Left lobe of liver (tissue), 2 donors: ENCODE measurements at regions not wholly inside any gene's neighbourhood (a gene's known extent, or its start where the extent isn't known, plus 50 kb on each side); places are given as distances from the start of the nearest gene placed in this dataset.

Experiments used
- ATAC-seq: fragments of 200-7000 bp; cut with Tn5 transposase; one replicate; pipeline ENCODE4 v1.9.1; 2020; ENCODE audit warnings: mild to moderate bottlenecking, moderate library complexity
- DNase-seq: peaks from one replicate; pipeline ENCODE4 v3.0.0-alpha.2; 2020; ENCODE audit warnings: low spot score
- donor health status: DM: no; HTN: no; CAD: no; lungs with moderate emphysema.
- donor health status: DM: no; HTN: yes; CAD: no.

DNA sequence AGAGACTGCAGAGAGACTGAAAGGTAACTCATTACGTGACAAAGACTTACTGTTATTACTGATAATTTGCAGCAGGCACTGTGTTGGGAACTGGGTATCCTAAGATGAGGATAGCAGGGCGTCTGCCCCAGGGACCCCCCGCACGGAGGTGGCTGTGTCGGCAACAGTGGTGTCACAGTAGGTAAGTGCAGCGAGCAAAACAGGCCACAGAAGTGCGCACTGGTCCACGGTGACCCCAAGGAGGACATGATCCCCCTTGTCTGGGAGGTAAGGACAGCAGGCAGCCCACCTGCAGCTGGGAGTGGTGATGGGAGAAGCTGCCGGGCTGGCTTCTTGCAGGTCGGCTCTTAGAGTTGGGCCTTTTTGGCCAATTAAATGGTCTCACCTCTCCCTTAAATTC is 82.9 kb downstream of the FAM43A start:
- no peak for DNase-seq
- ATAC-seq = no peak

DNA sequence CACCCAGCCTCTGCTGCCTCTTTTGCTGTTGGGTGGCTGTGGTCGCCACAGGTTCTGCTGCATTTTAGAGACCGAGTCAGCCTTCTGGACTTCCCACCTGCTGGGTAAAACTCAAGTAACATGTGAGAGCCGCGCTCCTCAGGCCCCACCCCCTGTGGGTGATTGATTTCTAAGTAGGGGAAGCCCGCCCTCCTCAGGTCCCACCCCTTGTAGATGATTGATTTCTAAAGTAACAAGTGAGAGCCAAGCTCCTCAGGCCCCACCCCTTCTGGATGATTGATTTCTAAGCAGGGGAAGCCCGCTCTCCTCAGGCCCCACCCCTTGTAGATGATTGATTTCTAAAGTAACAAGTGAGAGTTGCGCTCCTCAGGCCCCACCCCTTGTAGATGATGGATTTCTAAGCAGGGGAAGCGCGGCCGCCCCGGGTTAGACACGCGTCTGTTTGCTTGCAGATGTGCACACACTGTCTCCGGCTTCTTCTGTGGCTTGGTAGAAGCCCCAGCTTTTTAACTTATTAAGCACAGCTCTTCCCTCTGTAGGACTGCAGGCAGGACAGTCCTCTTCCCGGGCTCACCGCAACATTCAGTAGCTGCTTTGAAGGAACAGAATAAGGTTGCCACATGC is 83.4 kb downstream of the FAM43A start:
- ATAC-seq = peak; percentile 94
- DNase-seq = peak; percentile 82

DNA sequence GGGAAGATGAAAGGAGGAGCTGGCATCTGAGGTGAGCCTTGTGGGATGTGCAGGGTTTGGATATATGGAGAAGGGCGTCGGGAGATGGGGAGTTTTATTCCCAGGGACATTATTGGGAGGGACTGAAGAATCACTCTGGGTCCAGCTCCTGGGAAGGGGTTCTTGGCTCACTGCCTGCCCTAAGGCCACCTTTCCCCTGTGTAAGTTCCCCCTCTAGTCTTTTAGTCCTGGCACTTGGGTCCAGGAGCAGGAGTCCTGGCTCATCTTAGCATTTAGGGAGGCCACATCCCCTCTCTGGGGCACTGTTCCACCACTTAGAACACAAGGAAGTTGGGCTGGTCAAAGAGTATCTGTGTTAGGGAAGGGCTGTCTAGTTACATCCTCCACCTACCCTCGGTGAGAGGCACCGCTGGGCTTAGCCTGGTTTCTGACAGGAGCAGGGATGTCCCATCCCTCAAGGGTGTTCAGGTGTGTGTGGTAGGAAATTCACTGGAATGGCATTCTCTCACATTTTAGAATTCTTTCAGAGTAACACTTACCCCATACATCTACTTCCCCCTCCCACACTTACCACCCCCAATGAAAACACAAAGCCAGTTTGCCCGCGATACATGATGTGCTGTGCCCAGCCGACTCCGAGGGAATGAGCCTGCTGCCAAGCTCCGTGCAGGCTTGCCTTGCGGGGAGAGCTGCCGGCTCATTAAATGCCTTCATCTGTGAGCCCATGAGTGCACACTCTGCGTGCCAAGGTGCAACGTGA is 86.7 kb downstream of the FAM43A start:
- ATAC-seq (no peak), DNase-seq (no peak)

DNA sequence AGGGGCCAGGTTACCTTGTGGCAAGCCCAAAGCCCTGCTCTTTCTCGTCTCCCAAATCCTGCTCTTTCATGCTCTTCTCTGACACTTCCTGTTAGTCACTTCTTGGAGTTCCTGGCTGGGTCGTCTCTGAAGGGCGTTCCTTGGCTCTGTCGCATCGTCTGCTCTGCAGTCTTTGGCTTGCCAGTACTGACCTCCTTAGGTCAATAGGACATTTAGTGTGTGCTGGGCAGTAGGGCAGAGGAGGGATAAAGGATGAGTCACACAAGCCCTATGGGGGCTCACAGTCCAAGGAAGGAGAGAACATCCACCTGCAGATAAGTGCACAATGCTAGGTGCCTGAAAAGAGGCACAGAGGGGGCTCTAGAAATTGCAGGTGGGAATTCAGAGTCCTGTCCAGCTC is 87.5 kb downstream of the FAM43A start:
- DNase-seq (no peak), ATAC-seq (no peak)

DNA sequence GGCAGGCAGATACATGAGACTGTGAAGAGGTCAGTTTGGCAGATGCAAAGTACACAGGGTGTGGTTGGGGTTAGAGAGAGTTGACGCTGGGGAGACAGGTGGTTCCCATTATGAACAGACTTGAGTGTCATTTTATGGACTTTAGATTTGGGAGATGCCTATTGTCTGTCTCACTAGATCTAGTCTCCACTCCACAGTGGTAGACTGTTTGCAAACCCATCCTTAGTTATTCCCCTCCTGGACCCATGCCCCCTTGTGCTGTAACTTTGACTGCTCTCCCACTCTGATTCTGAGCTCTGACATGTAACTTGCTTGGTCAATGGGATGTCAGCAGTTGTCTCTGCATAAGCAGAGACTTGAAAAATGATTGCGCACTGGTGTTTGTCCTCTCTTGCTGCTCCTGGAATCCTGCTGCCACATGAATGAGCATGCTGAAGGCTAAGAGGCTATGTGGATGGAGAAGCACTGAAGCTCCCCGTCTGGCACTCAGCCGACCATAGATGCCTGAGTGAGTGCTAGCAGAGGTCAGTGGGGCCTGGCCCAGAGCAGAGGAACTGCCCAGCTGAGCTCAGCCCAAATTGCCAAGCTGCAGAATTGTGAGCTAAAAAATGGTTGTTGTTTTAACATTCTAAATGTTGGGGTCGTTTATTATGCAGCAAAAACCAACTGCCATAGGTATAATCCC is 88.2 kb downstream of the FAM43A start:
- DNase-seq = no peak

DNA sequence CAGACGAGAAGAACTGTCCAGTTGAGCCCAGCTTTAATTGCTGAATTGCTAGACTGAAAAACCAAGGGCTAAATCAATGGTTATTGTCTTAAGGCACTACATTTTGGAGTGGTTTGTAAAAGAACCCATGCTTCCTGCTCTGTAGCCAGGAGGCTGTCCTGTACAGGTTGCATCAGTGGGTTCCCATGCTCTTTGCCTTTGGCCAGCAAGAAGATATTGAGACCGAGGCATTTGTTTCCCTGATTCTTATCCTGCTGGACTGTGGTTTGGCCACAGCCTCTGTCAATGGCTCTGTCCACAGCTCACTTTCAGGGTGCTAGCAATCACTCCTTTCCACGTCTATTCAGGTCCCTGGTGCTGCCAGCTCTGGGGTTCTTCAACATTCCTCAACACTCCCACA is 89.6 kb downstream of the FAM43A start:
- DNase-seq = peak; percentile 16
- no peak for ATAC-seq

More for the DNA sequence above, 88.2 kb downstream of the FAM43A start:
- no peak for ATAC-seq

DNA sequence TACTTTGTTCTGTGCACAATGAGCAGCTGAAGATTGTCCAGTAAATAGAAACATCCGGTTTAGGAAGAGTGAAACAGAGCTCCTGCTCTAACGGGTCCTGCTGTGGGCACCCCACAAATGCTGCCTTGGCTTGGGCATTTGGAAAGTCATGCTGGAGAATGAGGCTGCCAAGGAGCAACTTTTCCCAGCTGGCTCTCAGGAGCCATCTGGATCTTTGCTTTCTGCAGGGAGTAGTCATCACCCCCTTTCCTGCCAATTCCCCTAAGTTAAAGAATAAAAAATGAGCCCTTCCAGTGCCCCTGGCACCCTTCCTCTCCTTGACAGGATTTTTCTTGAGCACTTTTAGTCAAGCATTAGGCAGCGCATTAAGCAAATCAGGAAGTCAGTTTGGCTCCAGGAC is 90.0 kb downstream of the FAM43A start:
- no peak for DNase-seq
- no peak for ATAC-seq

DNA sequence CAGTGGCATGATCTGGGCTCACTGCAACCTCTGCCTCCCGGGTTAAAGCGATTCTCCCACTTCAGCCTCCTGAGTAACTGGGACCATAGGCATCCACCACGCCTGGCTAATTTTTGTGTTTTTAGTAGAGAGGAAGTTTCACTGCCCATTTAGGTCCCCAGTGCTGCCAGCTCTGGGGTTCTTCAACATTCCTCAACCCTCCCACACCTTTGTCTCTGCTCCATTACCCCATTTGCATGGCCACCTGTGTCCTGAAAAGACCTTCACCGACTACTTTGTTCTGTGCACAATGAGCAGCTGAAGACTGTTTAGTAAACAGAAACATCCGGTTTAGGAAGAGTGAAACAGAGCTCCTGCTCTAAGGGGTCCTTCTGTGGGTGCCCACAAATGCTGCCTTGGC is 92.0 kb downstream of the FAM43A start:
- DNase-seq = peak; percentile 1
- no peak for ATAC-seq

DNA sequence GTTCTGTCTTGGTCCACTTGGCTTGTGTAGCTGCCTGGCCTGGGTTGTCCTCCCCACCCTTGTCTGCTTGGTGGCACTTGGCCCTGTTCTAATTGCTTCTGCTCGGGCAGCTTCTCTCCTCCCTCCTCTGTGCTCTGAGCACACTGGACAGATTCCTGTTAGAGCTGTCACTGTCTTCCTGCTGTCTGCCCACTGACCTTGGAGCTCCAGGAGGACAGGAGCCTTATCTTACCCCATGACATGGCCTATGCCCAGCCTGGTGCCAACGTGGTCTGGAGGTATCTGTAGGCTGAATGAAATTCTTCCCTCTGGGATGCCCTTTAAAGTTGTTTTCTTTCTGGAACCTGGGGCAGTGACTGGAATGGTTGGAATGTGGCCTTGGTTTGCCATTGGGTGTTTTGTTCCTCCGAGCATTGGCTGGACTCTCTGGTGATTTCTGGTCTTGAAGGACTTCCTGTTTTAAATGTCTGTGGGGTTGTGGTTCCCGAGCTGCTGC is 94.1 kb downstream of the FAM43A start:
- ATAC-seq (no peak), DNase-seq (peak; percentile 36)

DNA sequence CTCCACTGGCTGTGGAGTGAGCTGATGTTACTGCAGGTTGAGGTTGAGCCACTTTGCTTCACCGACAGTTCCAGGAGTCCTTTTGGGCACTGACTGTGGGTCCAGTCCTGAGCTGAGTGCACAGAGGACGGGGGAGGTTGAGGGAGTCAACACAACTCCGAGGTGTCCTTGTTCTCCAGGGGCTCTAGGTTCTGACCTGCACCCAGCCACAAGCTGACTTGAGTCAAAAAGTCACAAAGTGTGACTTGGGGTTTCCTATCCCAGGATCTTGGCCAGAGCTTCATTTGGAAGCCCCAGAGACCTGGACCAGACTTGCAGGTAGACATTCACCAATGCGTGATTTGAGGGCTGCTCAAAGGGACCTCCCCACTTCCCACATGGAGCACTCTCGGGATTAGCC is 95.0 kb downstream of the FAM43A start:
- ATAC-seq (no peak), DNase-seq (peak; percentile 36)

DNA sequence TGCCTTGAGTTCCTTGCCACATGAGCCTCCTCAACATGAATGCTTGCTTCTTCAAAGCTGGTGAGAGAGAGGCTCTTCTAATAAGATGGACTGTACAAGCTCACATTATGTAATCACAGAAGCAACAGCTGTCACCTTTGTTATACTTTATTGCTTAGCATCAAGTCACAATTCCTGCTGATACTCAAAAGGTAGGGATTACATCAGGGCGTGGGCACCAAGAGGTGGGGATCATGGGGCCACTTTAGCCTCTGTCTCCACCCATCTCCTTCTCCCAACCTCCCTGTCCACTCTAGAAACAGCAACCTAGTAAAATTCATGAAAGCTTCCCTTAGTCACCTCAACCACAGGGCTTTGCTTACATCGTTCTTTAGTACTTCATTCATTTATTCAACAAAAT is 95.9 kb downstream of the FAM43A start:
- DNase-seq = no peak
- no peak for ATAC-seq

DNA sequence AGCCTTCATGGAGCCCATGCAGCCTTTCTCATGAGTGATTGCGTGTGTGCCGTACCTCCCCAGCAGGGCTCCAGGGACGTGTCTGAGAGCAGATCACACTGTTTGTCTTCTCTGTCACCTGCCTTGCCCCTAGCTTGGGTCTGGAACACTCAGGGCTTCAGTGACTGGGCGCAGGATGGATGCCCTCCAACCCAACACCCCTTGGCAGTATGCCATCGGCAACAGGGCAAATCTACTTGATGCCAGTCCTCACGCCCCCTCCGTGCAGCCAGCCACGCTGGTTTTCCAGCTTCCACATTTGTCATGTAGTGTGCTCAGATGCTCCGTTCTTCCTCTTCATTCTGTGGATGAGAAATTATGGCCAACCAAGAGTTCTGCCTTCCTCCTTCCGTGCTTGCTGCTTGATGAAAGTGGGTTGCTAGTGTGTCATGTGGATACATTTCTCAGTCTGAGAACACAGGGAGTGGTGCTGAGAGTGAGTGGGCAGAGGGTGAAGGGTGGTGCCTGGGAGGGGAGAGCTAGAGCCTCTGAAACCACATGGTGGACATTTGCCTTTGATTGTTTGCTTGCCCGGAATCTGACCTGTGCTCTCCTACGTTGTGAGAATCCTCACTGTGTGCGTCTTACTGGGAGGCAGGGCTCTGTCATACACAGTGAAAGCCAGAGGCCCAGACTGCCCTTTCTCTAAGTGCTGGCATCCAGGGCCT is 97.2 kb downstream of the FAM43A start:
- DNase-seq (peak; percentile 40), ATAC-seq (peak; percentile 62)

DNA sequence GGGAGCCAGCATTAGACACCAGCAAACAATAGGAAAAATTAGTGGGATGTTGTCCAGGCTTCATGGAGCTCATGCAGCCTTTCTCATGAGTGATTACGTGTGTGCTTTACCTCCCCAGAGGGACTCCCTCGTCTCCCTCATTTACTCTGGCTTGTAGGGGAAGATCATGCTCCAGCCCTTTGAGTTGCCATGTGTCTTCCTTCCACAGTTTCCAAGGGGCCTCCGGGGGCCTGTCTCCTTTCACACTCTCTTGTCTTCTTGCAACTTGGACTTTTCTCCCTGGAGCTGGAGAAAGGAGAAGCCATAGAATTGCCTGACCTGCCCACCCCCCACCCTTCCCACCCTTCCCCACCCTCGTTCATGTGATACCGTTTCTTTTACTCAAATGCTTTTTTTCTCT is 98.7 kb downstream of the FAM43A start:
- DNase-seq (peak; percentile 10), ATAC-seq (no peak)

DNA sequence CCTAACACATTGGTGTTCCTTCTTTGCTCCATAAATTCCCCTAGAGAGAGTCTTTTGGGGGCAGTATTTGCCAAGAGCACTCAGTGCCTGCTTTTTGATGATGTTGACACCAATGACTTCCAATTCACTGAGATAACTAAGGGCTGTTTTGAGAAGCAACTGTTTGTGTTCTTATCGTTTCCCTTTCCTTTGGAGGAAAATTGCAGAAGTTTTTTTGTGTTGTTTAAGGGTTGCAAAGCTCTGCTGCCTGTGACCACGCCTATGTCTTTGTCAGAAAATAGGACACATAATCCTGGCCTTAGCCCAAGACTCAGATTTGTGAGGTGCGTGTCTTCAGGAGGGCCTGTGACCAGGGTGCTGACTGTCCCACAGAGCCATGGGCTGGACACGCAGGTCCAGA is 99.6 kb downstream of the FAM43A start:
- ATAC-seq (peak; percentile 60), DNase-seq (peak; percentile 36)

DNA sequence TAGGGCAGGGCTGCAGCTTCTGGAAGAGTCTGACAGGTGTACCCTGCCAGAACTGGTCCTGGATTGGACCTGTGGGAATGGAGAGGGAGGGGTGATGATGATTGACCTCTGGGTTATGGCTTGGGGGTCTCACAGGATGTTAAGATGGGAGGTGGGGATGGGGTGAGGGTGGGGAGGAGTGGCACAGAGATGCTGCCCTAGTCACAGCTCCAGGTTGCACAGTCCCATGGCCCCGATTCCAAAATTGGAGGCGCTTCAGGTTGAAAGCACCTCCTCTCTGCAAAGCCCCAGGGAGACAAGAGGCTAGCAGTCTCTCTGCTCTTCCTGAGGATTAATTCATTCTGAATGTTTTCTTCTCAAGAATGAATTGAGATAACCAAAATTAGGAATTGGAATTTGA is 101.4 kb downstream of the FAM43A start:
- DNase-seq (peak; percentile 32), ATAC-seq (no peak)

DNA sequence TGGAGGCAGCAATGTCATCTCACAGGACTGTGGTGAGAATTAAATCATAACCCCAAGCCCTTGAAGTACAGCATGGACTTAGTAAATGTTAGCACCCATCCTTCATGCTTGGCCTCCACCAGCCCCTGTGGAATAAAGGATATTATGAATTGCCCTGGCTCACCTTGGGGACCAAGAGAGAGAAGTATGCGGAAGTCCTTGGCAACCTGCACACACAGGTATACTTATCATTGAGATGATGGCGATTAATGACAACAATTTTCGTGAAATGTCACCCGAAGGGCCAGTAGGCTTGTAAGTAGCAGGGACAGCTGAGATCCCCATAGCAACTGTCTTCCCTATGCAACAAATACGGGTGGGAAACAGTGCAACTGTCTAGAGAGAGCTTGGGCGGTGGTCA is 102.0 kb downstream of the FAM43A start:
- ATAC-seq (no peak), DNase-seq (peak; percentile 16)

DNA sequence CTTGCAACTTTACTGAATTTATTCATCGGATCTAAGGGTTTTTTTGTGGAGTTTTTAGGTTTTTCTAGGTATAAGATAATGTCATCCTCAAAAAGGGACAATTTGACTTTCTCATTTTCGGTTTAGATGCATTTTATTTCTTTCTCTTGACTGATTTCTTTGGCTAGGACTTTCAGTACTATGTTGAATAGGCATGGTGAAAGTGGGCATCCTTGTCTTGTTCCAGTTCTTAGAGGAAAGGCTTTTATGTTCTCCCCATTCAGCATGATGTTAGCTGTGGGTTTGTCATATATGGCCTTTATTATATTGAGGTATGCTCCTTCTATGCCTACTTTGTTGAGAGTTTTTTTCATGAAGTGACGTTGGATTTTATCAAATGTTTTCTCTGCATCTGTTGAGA is 106.7 kb downstream of the FAM43A start:
- ATAC-seq = no peak

DNA sequence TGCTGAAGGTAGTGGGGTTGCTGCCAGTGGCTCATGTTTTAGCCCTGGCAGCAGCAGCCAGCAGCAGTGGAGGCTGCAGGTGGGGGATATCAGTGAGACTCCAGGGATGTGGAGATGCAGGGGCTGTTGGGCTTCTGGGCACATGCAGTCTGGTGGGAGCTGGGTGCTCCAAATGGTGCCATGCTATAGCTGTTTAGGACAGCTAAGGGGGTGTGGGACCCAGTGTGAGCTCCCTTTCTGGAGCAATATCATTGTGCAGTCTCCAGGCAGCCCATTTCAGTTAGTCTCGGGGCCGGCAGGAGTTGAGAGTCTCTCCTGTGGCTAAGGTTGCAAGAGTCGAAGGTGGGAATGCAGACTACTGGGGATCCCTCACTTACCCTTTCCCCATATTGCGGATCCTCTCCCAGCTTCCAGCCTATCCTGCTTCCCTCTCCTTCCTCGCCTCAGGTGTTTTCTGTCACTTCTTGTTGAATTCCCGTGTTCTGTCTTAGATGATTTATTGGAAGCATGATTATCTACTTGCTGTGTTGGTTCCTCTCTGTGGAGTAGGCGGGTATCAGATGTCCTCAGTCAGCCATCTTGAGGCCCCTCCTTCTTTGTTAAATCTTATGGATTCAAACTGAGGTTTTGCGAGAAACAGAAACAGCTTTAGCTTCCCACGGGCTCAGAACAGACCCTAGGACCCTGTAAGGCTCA is 112.0 kb downstream of the FAM43A start:
- DNase-seq (no peak), ATAC-seq (no peak)

More for the DNA sequence above, 106.7 kb downstream of the FAM43A start:
- DNase-seq = no peak

DNA sequence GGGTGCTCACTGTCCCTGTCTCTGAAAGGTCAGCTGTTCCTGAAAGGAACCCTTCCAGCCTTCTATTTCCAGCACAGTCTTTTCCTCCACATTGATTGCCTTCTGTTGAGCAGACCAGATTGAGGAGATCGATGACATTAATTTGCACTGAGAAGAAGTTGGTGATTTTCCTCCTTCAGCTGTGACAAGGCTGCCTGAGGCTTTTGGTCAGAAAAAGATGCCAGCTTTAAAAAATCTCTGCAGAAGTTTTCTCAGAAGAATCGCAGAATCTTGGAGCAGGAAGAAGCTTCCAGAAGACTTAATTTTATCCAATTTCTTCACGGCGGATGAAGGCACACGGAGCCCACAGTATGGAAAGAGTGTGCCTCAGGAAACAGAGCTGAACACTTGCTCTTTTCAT is 112.8 kb downstream of the FAM43A start:
- ATAC-seq (no peak), DNase-seq (no peak)

DNA sequence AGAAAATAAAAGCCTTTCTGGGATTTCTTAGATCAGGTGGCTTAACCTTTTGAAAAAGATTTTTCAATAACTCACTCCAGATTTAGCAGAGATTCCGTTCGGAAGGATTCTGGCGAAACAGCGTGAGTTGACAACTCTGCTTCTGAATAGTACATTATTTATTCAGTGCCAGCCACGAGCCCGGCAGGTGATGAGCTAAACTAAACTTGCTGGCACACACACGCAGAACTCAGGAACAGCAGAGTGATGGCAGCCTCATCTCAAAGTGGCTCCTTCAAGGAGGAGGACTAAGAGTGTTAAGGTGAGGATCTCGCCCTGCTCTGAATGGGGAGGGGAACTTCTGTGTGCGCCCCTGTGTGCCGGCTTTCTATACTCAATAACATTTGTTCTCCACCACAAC is 114.3 kb downstream of the FAM43A start:
- DNase-seq (no peak), ATAC-seq (no peak)
